HG02763 (cell line): ENCODE measurements at regions not wholly inside any gene's neighbourhood (a gene's known extent, or its start where the extent isn't known, plus 50 kb on each side); places are given as distances from the start of the nearest gene placed in this dataset.

Experiments used
- ATAC-seq: cut with Tn5 transposase; IDR thresholded peaks from one replicate; pipeline ENCODE4 v1.9.1; 2021; ENCODE audit warnings: mild to moderate bottlenecking, moderate library complexity; ENCODE audit not compliant: unreplicated experiment

DNA sequence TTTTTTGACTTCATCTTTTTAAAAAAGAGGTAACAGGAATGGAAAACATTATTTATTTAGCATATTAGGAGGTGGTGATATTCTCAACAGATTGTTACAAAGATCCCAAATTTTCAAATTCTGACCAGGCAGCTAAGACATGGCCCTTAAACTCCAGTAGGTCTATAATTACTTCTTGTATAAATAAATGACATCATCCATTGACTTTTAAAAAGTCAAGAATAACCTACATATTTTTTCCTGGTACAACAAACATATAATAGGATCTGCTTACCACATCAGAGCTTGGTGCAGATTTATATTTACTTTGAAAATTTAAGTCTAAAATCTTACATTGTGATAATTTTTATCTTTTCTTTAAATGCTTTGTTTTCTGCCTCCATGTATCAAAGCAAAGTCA lies 92.2 kb upstream of the TRPM3 start:
- ATAC-seq: no peak

DNA sequence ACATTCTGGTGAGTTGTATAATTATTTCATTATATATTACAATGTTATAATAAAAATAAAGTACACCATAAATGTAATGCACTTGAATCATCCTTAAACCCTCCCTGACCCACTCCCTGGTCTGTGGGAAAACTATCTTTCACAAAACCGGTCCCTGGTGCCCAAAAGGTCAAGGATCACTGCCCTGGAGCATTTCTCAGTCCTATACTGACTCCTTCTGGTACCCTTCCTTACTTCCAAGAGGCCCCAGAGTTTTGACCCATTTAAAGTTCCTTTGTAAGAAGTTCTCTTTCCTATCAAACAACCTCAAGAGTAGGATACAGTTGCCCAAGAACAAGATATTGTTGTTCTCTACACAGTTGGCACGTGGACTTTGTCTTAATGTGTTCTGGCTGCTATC lies 88.9 kb upstream of the TRPM3 start:
- ATAC-seq: no peak

DNA sequence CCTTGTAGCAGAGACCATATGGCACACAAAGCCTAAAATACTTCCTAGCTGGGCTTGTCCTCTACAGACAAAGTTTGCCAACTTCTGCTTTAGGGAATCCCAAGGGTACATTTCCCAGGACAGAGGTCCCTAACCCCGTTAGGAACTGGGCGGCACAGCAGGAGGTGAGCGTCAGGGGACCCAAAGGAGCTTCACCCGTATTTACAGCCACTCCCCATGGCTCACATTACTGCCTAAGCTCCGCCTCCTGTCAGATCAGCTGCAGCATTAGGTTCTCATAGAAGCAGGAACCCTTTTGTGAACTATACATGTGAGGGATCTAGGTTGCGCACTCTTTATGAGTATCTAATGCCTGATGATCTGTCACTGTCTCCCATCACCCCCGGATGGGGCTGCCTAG lies 88.5 kb upstream of the TRPM3 start:
- no peak for ATAC-seq

DNA sequence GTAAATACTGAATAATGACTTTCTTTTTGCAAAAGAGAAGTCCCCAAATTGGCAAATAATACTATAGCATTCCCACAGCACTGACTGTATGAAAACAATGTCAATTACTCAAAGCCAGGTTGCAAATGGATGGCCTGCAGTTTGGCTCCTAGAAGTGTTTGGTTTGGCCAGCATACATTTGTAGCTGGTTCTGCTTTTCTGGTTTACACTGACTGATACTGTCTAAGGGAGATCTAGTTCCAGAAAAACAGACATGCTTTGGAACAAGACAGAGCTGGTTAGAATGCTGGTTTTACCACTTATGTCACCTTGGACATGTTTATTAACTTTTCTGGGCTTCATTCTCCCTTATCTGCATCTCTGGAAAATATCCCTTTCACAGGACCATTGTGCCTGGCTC lies 81.5 kb upstream of the TRPM3 start:
- no peak for ATAC-seq

DNA sequence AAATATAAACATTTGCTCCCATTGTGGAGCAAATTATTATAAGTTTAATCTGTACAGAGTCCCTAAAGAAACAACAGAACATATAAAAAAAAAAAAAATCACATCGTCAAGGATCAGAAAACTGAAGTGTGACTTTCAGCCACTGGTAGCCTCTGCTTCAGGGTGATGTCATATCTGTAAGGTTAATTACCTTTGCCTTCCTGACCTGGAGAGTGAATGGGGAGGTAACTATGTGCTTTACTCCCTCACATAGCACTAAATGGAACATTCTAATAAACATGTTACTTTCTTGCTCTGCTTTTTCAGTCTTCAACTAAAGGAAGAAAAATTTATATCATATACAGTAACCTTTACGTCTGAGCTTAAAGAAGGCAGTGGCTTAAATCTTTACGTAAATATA lies 70.3 kb upstream of the TRPM3 start:
- no peak for ATAC-seq

DNA sequence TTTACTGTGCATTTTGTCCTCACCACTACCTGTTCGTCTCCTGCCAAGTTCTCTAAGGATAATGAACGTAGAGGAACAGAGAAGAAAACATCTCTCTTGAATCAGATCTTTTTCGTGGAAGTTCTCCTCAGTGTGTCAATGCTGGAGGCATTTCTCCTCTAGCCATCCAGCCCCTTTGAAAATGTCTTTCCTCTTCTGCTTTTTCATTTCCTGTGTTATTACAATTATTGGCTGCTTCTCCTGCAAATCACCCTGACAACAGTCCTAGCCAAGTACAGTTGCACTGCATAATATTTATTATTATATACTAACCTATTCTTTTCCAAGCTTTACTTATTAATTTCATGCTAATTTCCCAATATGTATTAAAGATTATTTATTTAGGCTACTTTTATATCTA lies 61.8 kb upstream of the TRPM3 start:
- ATAC-seq: no peak

DNA sequence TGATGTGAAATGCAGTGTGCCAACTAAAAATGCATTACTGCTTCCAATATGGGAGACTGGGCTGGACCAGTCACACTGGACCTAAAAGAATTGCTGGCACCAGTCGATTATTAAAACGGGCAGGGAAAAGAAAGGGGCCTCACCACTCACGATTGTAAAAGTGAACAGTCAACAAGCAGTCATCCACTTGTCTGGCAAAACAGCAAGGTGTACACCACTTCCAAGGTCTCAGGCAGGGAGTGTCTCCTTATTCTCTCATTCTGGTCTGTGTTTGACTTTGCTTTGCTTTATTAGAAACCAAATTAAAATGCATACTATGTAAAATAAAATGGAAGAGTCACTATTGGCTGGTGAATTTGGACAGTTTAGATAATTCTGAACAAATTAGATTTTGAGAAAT lies 57.8 kb upstream of the TRPM3 start:
- no peak for ATAC-seq

DNA sequence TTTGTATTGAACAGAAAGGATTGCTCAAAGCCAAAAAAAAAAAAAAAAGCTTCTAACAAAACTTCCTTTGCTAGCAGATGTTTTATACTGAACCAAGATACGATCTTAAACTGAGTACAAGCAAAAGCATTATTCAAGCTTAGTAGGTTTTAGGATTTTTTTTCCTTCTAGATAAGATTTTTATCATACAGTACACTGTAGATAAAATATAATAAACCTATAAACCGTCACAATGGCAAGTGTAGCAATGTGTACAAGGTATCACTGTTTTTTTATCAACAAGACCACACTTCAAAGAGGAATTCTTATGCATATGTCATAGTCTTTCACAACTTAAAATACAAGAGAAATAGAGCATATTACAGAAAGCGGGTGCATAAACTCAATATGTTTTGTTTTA lies 56.5 kb upstream of the TRPM3 start:
- ATAC-seq: no peak

DNA sequence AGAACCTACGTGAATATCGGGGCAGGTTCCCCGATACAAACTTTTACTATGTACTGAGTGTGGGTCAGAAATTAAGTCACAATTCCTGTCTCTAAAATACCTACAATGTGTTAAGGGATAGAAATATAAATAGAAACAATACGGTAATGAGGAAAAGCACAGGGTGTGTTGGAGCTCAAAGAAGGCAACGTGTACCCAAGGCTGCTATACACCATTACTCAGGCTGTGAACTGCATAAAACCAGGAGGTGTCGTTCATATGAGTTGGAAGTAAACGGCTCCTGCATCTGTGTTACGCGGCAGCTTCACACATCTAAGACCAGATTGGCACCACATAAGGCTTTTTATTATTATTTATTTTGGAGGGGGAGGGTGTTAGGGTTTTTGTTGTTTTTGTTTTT lies 50.1 kb upstream of the TRPM3 start:
- ATAC-seq: no peak
